Tibial nerve (tissue), 4 donors: ENCODE measurements at regions not wholly inside any gene's neighbourhood (a gene's known extent, or its start where the extent isn't known, plus 50 kb on each side); places are given as distances from the start of the nearest gene placed in this dataset.

Experiments used
- DNase-seq, 2 donors: peaks; one replicate each; pipeline ENCODE4 v3.0.0-alpha.2; 2019; ENCODE audit warnings: low spot score in 2 of 2
- H3K27ac ChIP-seq, 4 donors: fragments of 200-600 bp; sonication (generic) in 3 of 4; one replicate each; pipeline ENCODE4 v1.5.1; 2017 to 2019; ENCODE audit warnings: mild to moderate bottlenecking in 1 of 4
- H3K27me3 ChIP-seq, 2 donors: fragments of 200-600 bp; sonication (generic) in 1 of 2; one replicate each; pipeline versions ENCODE4 v1.5.1 to v1.6.0; 2017 to 2019
- H3K36me3 ChIP-seq, 3 donors: fragments of 200-600 bp; sonication (generic); one replicate each; pipeline ENCODE4 v1.5.1; 2018 to 2019
- H3K4me1 ChIP-seq, 4 donors: fragments of 200-600 bp; sonication (generic) in 3 of 4; one replicate each; pipeline ENCODE4 v1.5.1; 2017 to 2019
- H3K4me3 ChIP-seq, 4 donors: fragments of 200-600 bp; sonication (generic) in 3 of 4; one replicate each; pipeline ENCODE4 v1.5.1; 2017 to 2019; ENCODE audit warnings: mild to moderate bottlenecking in 1 of 4, moderate library complexity in 1 of 4
- H3K9me3 ChIP-seq, 4 donors: fragments of 200-600 bp; sonication (generic) in 3 of 4; one replicate each; pipeline ENCODE4 v1.5.1; 2017 to 2019
- EP300 ChIP-seq, 2 donors: sonication (generic); formaldehyde crosslinking; IDR thresholded peaks; one replicate each; pipeline ENCODE4 v1.6.1; 2017; ENCODE audit warnings: antibody characterized with exemption in 2 of 2, mild to moderate bottlenecking in 1 of 2
- POLR2A ChIP-seq, 2 donors: fragments of 450-650 bp; IDR thresholded peaks; one replicate each; pipeline ENCODE4 v1.6.1; 2017; ENCODE audit warnings: antibody characterized with exemption in 2 of 2, mild to moderate bottlenecking in 2 of 2, moderate library complexity in 2 of 2
- WGBS, 2 donors: methylation state at CpG; one replicate each; pipeline ENCODE4 v1.1.5; 2018; 5-methylcytosine and 5-hydroxymethylcytosine counted together
- TF ChIP-seq, protein P1 (sequence below), 5 experiments: fragments of 200-600 bp in 3 of 5; fragments of 450-650 bp in 2 of 5; sonication (generic) in 3 of 5; IDR thresholded peaks; one replicate each; pipeline ENCODE4 v1.5.1; 2016 to 2019; ENCODE audit warnings: antibody characterized with exemption in 5 of 5, mild to moderate bottlenecking in 3 of 5, moderate library complexity in 2 of 5

DNA sequence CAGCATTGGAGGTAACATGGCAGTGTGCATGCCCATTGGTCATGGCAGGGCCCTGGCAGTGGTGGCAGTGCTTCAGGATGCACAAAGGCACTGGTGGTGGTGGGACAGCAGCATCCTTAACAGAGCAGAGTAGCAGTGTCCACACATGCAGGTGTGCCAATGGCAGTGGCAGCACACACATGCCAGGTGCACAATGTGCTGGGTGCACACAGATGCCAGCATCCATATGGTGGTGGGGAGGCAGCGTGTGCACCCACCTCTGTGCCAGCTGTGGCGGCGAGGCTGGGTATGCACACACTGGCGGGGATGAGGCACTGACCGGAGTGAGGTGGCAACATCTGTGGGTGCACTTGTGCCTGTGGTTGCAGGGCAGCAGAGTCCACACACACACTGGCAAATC, 150.6 kb downstream of the SI start:
- WGBS, 2 donors: 92 to 100% methylated on average over 5 of the region's 5 CpGs
- TF ChIP-seq, protein P1, sequence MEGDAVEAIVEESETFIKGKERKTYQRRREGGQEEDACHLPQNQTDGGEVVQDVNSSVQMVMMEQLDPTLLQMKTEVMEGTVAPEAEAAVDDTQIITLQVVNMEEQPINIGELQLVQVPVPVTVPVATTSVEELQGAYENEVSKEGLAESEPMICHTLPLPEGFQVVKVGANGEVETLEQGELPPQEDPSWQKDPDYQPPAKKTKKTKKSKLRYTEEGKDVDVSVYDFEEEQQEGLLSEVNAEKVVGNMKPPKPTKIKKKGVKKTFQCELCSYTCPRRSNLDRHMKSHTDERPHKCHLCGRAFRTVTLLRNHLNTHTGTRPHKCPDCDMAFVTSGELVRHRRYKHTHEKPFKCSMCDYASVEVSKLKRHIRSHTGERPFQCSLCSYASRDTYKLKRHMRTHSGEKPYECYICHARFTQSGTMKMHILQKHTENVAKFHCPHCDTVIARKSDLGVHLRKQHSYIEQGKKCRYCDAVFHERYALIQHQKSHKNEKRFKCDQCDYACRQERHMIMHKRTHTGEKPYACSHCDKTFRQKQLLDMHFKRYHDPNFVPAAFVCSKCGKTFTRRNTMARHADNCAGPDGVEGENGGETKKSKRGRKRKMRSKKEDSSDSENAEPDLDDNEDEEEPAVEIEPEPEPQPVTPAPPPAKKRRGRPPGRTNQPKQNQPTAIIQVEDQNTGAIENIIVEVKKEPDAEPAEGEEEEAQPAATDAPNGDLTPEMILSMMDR (IDR thresholded peaks at IDR 0.05): no peak
- TF ChIP-seq EP300 (IDR thresholded peaks at IDR 0.05): no peak
- no peak for TF ChIP-seq POLR2A (IDR thresholded peaks at IDR 0.05)
- Histone ChIP-seq H3K9me3 (no peaks in the 10 kb centered on the region), H3K27me3 (no peaks in the 10 kb centered on the region), H3K4me3 (no peak overlapping the region), H3K36me3 (no peaks in the 10 kb centered on the region), H3K27ac (no peak overlapping the region), H3K4me1 (no peaks in the 10 kb centered on the region)
- no peak for DNase-seq

DNA sequence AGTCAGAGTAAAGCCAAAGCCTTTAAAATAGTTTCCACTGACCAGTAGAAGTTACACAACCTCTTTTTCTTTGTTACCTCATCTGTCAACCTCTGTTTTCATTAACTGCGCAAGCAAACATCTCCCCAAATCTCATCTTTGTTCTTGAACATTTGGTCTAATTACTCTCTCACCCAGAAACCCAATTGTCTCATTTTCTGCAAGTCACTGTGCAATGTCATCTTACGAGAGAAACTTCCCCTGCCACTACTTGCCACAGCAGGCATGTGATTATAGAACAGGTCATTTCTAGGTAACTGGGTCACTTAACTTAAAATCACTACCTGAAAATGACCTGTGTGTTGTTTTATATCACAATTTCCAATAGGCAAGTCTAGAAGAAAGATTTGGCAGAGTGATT, 159.4 kb downstream of the SI start:
- WGBS, 2 donors: 73 to 76% methylated on average over 2 of the region's 2 CpGs

DNA sequence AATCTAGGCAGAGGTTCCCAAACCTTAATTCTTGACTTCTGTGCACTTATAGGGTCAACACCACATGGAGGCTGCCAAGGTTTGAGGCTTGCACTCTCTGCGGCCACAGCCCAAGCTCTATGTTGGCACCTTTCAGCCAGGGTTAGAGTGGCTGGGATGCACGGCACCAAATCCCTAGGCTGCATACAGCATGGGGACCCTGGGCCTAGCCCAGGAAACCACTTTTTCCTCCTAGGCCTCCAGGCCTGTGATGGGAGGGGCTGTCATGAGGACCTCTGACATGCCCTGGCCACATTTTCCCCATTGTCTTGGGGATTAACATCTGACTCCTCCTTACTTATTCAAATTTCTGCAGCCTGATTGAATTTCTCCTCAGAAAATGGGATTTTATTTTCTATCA, 165.4 kb downstream of the SI start:
- 100% methylated on average over 2 of the region's 2 CpGs for WGBS, 2 donors
- no peak overlapping the region for H3K4me3 ChIP-seq
- H3K9me3 ChIP-seq: peaks cover 0 to 10% (median 0%) of the 10 kb centered on the region in 4 donors
- no peaks in the 10 kb centered on the region for H3K4me1 ChIP-seq
- H3K27me3 ChIP-seq: no peaks in the 10 kb centered on the region
- no peak for DNase-seq
- no peak overlapping the region for H3K27ac ChIP-seq
- no peaks in the 10 kb centered on the region for H3K36me3 ChIP-seq
- no peak for TF ChIP-seq EP300 (IDR thresholded peaks at IDR 0.05)
- TF ChIP-seq, protein P1 (IDR thresholded peaks at IDR 0.05): no peak
- TF ChIP-seq POLR2A (IDR thresholded peaks at IDR 0.05): no peak

More for the DNA sequence above, 159.4 kb downstream of the SI start:
- no peak for TF ChIP-seq EP300 (IDR thresholded peaks at IDR 0.05)
- TF ChIP-seq, protein P1 (IDR thresholded peaks at IDR 0.05): no peak
- H3K36me3 ChIP-seq: no peaks in the 10 kb centered on the region
- no peak overlapping the region for H3K4me3 ChIP-seq
- no peaks in the 10 kb centered on the region for H3K9me3 ChIP-seq
- no peaks in the 10 kb centered on the region for H3K27me3 ChIP-seq
- DNase-seq: no peak
- no peak overlapping the region for H3K27ac ChIP-seq
- H3K4me1 ChIP-seq: no peaks in the 10 kb centered on the region

DNA sequence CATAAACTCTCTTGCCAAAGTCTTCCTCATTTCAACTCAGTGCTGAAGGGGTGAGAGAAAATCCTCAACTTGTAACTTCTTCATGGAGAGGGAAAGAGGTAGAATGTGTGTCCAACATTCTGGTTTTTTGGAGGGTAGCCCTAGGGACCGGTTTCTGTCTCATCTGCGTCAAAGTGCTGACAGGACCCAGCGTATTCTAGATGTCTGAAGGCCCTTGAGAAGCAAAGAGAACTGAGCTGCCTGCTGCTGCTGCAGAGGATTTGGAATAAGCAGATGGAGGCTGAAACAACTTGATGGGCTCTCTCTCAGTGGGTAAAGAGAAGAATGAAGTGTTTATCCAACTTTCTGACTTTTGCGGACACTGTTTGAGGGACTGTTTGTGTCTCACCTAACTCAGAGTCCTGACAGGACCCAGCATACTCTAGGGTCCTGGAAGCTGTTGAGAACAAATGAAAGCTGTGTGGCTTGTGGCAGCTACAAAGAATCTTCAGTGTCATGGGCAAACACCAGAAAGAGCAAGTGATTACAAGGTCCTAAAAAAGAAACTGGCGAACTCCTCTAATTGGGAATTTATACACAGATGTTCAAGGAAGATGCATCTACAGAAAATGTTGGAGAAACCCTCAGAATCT, 174.4 kb downstream of the SI start:
- 85% methylated on average over 5 of the region's 5 CpGs for WGBS, 2 donors
- H3K27ac ChIP-seq: no peak overlapping the region
- H3K27me3 ChIP-seq: no peaks in the 10 kb centered on the region
- no peaks in the 10 kb centered on the region for H3K36me3 ChIP-seq
- no peak for TF ChIP-seq POLR2A (IDR thresholded peaks at IDR 0.05)
- no peak for TF ChIP-seq EP300 (IDR thresholded peaks at IDR 0.05)
- TF ChIP-seq, protein P1 (IDR thresholded peaks at IDR 0.05): no peak
- no peaks in the 10 kb centered on the region for H3K9me3 ChIP-seq
- H3K4me1 ChIP-seq: no peaks in the 10 kb centered on the region
- no peak overlapping the region for H3K4me3 ChIP-seq
- no peak for DNase-seq

DNA sequence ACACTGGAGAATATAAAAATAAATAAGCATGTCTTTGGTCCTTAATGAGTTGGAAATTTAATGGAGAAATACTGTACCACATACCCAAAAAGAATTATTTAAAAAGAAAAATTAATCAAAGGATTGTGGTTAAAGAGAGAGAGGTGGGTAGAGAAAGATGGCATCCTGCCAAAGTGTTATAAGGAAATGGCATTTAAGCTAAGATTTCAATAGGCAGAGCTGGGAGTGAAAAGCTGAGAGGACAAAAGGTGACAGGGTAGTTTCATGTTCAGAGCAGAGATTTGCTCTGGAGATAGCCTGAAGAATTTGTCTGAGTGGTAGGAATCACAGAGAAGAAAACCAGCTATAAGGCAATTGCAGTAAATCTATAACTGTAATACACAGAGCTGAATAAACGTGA, 181.0 kb downstream of the SI start:
- H3K27ac ChIP-seq: no peak overlapping the region
- 35 to 38% methylated on average over 1 of the region's 1 CpG for WGBS, 2 donors
- no peak for TF ChIP-seq EP300 (IDR thresholded peaks at IDR 0.05)
- no peak for TF ChIP-seq POLR2A (IDR thresholded peaks at IDR 0.05)
- TF ChIP-seq, protein P1 (IDR thresholded peaks at IDR 0.05): no peak

More for the DNA sequence above, 181.0 kb downstream of the SI start:
- Histone ChIP-seq H3K4me3 (no peak overlapping the region), H3K27me3 (no peaks in the 10 kb centered on the region), H3K4me1 (no peaks in the 10 kb centered on the region), H3K9me3 (no peaks in the 10 kb centered on the region), H3K36me3 (no peaks in the 10 kb centered on the region)
- no peak for DNase-seq
